ENCODE measurements at regions not wholly inside any gene's neighbourhood (a gene's known extent, or its start where the extent isn't known, plus 50 kb on each side); places are given as distances from the start of the nearest gene placed in this dataset.

GRCh38 chr4:119898211-119898610, 168.4 kb downstream of the MAD2L1 start:
- intact Hi-C loops (cut with micrococcal nuclease) (no loop called here), in situ Hi-C loops (cut with MboI) (no loop called here)
- no peak overlapping the region for H3K9ac ChIP-seq (ENCODE audit: insufficient read depth in 1 of 2, low read depth in 2 of 2, low read length in 2 of 2)
- ATAC-seq (no peak), FAIRE-seq (no peak), DNase-seq (ENCODE audit: extremely low read depth in 1 of 4, low spot score in 3 of 4) (no peak)
- CTCF ChIA-PET (ENCODE audit: low intra/inter-chr PET ratio) = no interaction called here
- peaks cover 2% of the 10 kb centered on the region; the same call in 1 of the 2 replicates for H3K9me3 ChIP-seq (replicated peaks; ENCODE audit: control insufficient read depth, insufficient read depth, low read depth, low read length)
- no peak overlapping the region for H3K27ac ChIP-seq (ENCODE audit: extremely low read depth, low read depth, low read length)
- TF ChIP-seq ZNF780A (CRISPR knock-in tag; IDR thresholded peaks at IDR 0.05) (no peak), TOE1 (IDR thresholded peaks at IDR 0.05; ENCODE audit: borderline replicate concordance) (no peak), TOE1 (CRISPR knock-in tag; IDR thresholded peaks at IDR 0.05; ENCODE audit: borderline replicate concordance, low read depth) (no peak), SETDB1 (IDR thresholded peaks at IDR 0.05; ENCODE audit: low read length) (no peak), SIX5 (IDR thresholded peaks at IDR 0.05; ENCODE audit: borderline replicate concordance in 1 of 2, insufficient read depth in 1 of 2, low read depth in 1 of 2, low read length in 2 of 2) (no peak), ZNF121 (CRISPR knock-in tag; conservative IDR thresholded peaks at IDR 0.05) (no peak), ZNF143 (CRISPR knock-in tag; IDR thresholded peaks at IDR 0.05) (no peak), ZNF347 (CRISPR knock-in tag; IDR thresholded peaks at IDR 0.05; ENCODE audit: low read depth) (no peak), ZNF766 (CRISPR knock-in tag; conservative IDR thresholded peaks at IDR 0.05) (no peak), CXXC5 (CRISPR knock-in tag; IDR thresholded peaks at IDR 0.05) (no peak), GABPB2 (CRISPR knock-in tag; conservative IDR thresholded peaks at IDR 0.05) (no peak), ZNF277 (CRISPR knock-in tag; IDR thresholded peaks at IDR 0.05; ENCODE audit: borderline replicate concordance) (no peak), ZFP1 (CRISPR knock-in tag; IDR thresholded peaks at IDR 0.05) (no peak), SMARCB1 (IDR thresholded peaks at IDR 0.05; ENCODE audit: insufficient read length, low read depth) (no peak), RBM17 (IDR thresholded peaks at IDR 0.05; ENCODE audit: borderline replicate concordance, low read depth, low read length) (no peak), ETS2 (tag; IDR thresholded peaks at IDR 0.05; ENCODE audit: borderline replicate concordance, poor library complexity, severe bottlenecking) (no peak), TCF7 (IDR thresholded peaks at IDR 0.05; ENCODE audit: borderline replicate concordance) (no peak), RUNX1 (IDR thresholded peaks at IDR 0.05; ENCODE audit: low read depth) (no peak)
- POLR2A ChIA-PET = no interaction called here
- H3K79me2 ChIP-seq (ENCODE audit: control insufficient read depth, insufficient read depth, low read length) = no peaks in the 10 kb centered on the region
- H3K9me1 ChIP-seq (ENCODE audit: control insufficient read depth, insufficient read depth, low read length) = no peaks in the 10 kb centered on the region
- H2AFZ ChIP-seq (ENCODE audit: low read depth, low read length) = no peak overlapping the region
- no TSS peak for BruUV-seq (replicated peaks)
- H3K27me3 ChIP-seq (ENCODE audit: control insufficient read depth in 2 of 2, insufficient read depth in 2 of 2, low read length in 2 of 2) = no peaks in the 10 kb centered on the region
- H3K4me2 ChIP-seq (ENCODE audit: insufficient read depth, low read length) = no peak overlapping the region
- WGBS (ENCODE audit: insufficient coverage, low coverage, missing lambda C conversion rate) = 0% methylated on average over 5 of the region's 5 CpGs
- no peak overlapping the region for H3K4me3 ChIP-seq
- H3K36me3 ChIP-seq (ENCODE audit: control insufficient read depth, insufficient read depth, low read length) = no peaks in the 10 kb centered on the region
- H4K20me1 ChIP-seq (replicated peaks; ENCODE audit: control insufficient read depth, insufficient read depth, low read length) = no peaks in the 10 kb centered on the region
- H3K4me1 ChIP-seq (replicated peaks in 1 of 2; ENCODE audit: control insufficient read depth in 2 of 2, insufficient read depth in 2 of 2, low read length in 2 of 2) = no peaks in the 10 kb centered on the region

All from K562 (cell line).